NOMO-1 (cell line): ENCODE measurements at regions not wholly inside any gene's neighbourhood (a gene's known extent, or its start where the extent isn't known, plus 50 kb on each side); places are given as distances from the start of the nearest gene placed in this dataset.

ENCODE experiments used
- DNase-seq, 2 experiments: peaks; one replicate each; lab custom pipeline; 2025; ENCODE audit not compliant: unreplicated experiment in 2 of 2; lab: John Stamatoyannopoulos, UW

DNA sequence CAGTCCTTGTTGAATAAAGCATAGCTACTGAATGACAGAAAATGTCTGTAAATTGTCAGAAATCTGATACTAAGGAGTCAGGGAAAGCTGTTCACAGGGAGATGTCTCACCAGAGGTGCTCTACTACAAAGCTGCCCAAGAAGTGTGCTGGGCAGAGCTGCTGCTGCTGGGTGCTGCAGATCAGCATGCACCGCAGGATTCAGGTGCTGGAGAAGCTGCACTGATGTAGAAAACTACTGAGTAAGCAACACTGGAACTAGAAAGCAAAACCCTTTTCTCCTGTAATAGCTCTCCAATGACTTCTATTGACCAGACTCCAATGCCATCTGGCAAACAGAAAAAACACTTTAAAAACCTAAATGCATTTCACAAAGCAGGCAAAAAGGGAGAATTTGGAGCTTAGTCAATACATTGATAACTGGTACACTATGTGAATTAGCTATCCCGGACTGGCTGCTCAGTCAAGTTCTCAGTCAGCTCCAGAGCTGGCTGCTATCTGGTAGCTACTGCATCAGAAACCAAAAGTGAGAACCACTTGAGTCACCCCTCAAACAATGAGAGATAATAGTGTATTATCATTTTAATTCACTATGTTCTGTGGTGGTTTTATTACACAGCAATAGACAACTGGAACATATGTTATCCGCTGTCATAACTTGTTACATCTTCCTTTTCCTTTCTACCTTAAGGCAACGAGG lies 493.1 kb downstream of the CPS1 start:
- no peak for DNase-seq

DNA sequence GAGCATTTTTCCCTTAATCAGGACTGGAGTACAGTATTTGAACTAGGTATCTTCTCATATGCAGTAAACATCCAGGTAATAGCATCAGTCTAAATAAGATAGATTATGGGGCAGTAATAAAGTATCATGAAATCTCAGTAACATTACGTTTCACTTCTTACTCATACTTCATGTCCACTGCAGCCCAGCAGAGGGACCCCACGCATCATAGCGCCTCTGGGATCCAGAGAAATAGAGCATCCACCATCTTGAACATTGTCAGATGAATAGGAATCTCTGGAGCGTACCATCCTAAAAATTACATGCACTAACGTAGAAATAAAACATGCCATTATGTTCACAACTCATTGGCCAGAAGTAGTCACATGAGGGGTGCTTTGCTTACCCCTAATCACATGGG lies 499.0 kb downstream of the CPS1 start:
- no peak for DNase-seq

DNA sequence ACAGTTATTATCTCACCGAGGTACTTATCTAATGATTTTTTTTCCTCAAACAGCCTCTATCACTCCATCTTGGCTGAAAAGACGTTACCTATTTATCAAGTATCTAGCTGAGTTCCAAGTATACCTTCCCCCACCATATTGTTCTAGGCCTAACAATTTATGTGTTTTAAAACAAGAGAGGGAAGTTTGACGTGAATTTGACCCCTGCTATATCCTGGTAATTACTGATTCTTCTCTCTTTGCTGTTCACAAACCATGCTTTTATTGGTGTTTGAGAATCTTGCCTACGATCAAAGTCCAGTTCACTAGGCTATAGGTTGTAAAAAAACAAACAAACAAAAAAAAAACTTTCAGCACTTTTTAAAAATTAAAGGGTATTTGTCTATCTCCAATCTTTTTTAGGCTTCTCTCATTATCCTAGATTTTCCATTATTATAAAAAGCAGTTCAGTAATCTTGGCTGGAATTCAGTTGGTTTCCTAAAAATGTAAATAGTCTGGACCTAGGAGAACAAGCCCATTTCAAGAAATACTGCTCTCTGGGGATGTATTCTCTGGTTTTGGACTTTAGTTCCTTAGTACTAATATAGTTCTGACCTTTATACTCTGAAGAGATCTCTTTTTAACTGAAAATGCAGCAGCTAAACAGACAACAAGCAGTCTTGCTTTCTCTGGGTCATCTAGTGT lies 505.4 kb downstream of the CPS1 start:
- DNase-seq = no peak

DNA sequence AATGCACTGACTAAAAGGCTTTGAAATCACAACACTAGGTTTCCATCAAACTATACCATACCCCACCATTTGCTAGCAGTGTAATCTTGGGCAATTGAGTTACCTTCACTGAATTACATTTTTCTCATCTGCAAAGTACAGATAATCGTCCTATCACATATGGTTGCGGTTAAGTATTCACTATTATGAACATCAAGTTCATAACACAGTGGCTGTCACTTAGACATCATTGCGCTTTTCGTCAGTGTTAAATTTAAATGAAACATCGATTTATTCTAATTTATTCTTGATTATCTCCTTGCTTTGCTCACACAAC lies 505.9 kb downstream of the CPS1 start:
- DNase-seq = no peak

DNA sequence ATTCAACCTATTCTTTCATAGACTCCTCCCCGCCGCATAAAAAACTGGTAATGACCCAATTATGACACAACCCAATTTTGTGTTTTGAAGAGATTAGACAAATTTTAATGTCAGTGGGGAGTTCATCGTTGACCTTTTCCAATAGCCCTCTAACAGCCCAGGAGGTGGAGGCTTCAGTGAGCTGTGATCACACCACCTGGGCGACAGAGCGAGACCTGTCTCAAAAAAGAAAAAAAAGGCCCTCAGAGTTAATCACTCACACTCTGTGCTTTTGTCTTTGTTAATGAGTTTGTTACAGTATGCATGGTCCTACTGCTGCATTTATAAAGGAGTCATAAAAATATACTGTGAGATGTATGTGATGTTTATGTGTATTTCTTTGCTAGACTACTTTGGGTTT lies 510.6 kb downstream of the CPS1 start:
- no peak for DNase-seq

DNA sequence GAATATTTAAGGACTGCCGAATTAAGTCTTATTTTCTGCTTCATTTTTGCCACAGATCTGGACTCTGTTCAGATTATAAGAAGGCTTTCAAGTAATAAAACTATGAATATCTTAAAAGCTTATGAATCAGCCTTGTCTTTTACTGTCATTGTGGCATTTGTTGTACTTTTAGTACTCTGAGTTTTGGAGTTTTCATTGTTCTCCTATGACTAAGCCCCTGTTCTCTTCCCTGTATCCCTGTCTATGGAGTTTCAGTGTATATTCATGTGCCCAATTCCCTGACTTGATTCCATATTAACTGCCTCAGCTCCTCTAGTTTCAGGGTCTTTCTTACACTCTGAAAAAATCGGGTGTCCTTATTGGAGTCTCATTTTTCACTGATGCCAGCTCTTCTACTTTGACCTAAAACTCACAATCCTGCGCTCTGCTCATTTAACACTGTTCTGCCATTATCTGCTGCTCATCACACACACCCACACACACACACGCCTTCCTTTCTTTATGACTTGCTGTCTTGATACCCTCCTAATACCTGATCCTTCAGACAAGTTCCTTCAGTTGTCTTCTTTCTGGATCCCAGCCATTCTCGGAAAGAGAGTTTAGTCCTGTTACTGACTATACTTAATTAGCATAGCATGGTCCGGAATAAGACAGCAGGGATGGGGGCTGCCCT lies 511.8 kb downstream of the CPS1 start:
- no peak for DNase-seq

DNA sequence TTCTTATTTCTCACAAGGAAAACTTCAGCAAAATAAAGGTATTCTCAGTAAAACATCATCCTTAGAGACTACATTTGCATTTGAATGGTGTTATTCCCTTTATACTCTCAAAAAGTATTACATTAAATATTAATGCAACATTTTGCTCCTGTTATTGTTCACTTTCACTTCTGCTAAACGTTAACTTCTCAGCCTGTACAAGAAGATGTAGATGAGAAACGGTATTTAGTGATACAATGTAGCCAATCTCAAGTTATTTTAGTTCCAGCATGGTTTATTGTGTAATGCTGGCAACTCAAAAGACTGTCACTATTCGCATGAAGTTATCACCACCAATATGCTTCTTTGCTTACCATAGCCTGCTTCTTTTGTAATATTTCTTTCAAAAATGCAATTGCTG lies 514.1 kb downstream of the CPS1 start:
- DNase-seq = peak in 1 of 2 experiments; percentile 18

DNA sequence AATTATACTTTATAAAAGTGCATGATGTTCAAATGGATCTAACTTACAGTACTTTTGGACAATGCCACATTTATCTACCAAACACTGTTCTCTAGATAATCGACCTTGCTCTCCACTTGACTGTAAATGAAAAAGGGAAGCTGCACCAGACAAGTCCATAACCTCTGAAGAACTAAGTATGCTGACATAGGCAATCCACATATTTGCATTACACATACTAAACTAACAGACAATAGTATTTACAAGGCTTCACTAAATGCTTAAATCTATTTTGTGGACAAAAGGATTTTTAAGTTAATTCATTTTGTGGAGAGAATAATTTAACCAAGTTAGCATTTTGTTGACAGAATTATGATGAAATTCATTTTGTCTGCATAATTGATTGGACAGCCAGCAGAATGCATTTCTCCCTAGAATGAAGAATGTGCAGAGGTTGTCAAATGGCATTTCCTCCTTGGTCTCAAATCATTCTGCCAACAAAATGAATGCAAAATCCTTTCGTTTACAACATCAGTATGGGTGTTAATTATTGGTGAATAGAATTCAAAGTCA lies 520.9 kb downstream of the CPS1 start:
- DNase-seq = peak; percentile 24 to 48

DNA sequence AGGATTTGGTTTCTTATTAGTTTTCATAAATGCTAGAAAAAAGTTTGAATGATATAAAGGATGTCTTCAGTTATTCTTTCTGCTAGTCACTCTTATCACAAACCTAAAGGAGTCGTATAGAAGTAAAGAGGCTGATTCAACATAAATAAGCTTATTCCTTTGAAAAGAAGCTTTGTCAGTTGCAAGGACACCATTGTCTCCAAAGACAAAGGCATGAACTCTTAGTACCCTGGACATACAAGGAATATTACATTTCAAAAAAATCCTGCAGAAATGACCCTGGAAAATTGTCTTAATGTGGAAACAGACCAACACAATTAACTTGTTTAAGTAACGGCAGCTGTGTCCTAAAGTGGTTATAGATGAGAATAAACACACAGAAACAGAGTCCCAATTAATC lies 528.0 kb downstream of the CPS1 start:
- no peak for DNase-seq

DNA sequence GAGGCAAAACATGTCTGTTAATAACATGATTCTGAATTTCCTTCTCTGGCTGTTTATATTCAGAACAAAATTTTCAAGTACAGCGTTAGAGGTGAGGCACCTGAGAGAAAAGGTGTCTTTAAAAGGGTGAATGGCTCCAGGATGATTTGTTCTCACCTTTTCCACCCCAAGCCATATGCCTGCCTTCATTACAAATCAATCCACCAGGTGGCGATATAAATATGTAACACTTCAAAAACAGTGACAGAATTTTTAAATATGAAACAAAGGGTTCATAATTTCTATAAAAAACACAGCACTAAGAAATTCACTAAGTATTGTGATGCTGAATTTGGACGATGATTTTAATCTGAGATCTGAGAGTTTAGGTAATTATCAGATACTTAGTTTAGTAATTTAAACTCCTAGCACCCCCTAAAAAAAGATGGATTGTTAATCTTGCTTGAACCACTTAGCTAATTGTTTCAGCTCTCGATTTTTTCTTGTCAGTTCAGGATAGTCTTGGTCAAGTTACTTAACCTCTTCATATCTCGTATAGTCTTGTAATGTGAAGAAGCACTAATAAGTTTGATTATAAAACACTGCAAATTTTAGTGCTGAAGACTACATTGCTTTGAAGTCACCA lies 528.8 kb downstream of the CPS1 start:
- DNase-seq = peak in 1 of 2 experiments; percentile 40

DNA sequence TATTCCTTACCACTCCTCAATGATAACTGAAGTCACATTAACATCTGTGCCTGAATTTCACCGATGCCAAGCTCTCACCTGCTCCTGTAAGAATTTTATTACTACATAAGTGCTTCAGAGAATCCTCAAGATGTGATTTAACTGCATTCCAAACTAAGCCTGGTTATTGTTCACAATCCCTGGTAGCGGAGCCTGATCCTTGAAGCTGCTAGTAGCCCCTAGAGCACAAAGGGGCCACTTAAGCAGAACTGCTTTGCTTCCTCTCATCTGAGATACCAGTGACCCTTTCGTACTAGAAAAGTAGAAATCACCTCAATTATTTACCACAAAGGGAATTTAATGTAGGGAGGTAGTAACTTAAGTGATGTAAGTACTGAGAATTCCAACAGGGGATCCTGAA lies 529.6 kb downstream of the CPS1 start:
- no peak for DNase-seq

DNA sequence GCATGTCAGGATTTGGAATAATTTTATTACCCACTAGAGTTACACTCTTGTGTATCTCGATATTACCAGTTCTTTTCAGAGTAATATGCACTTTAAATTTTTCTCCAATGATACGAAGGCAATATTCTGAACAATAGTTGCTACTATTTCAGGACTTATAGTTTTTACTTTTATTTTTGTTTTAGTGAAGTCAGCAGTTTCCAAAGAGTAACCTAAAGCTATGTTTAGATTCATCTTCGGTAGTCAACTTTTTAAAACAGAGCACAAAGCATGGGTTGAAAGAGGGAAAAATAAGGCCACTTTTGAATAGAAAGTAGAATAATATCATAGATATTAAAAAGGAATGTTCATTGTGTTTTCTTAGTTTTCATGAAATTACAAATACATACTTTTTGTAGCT lies 532.7 kb downstream of the CPS1 start:
- DNase-seq = no peak

DNA sequence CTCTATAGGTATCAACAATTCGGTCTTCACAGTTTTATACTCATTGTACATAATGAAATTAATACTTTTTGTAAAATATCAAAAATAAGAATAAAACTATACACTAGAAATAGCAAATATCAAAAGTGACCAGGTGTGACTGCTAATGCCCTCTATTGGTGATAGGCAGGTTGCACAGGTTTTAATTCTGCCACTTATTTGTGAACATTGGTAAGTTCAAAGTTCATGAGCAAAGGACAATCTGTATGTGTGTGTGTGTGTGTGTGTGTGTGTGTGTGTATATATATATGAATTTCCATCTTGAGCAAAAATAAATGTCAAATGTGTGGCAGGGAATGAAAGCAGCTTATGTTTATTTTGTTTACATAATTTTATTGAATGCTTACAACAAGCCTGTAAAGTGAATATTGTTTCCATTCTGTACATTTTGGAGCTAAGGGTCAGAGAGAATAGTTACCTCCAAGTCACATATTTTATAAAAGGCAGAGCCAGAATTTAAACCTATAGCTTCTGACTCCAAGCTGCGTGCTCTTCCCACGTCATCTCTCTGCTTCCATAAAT lies 537.4 kb downstream of the CPS1 start:
- DNase-seq = no peak

DNA sequence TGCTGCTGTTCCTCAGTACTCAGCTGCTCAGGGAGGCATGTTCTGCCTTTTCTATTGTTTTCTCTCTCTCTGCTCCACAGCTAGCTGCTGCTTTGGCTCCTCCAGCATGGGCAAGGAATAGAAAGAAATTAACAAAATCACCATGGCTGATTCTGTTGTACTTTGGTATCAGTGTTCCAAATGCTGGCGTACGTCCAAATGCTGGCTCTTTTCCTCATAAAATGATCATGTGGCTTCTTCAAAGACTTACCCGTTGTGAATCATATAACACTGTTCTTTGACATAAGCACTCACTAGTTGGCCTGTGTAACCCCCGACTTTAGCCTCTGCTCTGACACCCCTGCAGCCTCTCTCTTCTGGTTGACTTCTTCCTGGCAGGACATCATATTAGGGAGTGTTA lies 547.6 kb downstream of the CPS1 start:
- no peak for DNase-seq

DNA sequence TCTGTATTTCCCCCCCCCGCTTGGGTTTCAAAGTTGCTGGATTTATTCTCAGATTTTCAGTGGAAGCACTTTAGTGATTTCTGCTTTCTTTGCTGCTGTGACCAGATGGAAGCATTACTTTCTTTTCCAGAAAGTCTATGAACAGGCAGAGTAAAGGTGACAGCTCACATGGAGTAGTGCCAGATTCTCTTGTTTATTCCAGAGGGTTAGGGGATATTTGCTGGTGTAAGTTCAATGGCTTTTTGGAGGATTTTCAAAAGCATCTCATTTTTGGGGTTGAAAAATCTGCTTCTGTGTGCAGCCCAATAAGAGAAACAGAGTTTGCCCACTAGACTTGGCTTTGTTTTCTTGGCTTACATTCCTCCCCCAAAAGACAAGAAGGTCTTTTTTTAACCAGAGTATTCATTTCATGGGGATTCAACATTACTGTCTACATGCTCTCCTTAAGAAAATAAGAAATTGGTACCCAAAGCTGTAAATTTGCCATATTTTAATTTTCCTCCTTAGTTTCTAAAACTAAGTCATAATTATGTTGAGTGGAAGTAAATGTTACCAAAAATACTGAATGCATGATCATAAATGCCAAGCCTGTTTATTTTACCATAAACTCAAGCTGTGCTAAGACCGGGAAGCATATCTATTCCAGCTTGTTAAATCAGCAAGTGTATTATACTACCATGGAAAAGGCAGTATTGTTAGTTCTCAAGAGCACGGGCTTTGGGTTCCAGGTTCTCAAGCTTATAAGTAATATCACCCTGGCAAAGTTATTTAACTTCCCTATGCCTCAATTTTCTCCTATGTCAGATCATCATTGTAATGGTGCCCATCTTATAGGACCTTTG lies 557.2 kb downstream of the CPS1 start:
- DNase-seq = no peak

DNA sequence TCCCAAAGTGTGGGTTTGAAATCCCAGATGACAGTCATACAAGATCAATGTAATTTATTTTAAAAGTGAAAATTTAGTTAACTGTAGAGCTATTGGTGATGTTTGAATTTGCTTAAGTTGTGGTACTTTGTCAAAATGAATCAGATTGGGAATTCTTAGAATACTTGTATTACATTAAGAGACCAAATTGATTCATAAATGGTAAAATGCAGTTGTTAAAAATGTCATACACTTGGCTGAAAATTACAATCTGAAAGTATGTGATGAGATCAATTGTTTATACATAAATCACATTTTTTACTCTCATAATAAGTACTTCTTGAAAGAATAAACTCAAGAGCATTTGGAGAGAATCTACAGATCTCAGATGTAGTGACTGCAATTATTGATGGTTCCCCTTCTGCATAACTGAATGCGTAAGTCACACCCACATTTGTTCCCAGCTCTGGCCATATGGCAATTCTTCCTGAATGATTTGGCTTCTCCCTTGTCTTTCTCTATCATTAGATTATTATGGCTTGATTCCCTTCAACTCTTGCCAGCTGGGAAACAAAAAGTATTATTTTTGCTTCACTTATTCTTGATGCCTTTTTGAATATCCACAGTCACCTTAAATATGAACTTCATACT lies 558.5 kb downstream of the CPS1 start:
- no peak for DNase-seq

DNA sequence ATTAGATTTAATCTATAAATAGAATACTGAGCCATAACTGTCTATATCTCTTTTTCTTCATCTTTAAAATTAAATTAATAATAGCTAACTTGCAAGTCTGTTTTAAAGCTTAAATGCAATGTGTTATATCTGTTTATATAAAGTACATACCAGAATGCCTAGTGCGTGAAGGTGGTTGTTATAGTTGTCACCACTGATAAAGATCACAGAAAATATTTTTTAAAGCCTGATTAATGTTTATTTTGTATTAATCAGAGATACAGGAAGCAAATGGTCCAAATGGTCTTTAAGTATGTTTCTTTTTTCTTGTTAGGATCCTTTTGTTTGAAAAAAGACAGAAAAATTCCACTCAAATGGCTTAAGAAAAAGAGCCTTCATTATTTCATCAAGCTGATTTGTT lies 560.6 kb downstream of the CPS1 start:
- no peak for DNase-seq

DNA sequence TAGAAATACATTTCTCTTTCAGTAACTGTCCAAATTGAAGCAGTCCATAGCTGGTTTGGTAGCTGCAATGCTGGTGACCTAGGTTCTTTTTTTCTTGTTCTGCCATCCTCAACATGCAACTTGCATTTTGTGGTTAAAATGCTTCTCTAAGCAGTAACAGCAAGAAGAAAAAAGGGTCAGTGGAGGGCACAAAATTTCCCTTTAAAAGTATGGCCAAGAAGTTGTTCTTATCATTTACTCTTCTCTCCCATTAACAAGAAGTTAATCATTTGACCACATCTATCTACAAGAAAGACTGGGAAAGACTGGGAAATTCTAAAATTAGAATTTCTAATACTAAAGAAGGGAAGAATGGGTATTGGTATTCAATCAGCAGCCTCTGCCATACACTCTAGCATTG lies 569.9 kb downstream of the CPS1 start:
- no peak for DNase-seq

DNA sequence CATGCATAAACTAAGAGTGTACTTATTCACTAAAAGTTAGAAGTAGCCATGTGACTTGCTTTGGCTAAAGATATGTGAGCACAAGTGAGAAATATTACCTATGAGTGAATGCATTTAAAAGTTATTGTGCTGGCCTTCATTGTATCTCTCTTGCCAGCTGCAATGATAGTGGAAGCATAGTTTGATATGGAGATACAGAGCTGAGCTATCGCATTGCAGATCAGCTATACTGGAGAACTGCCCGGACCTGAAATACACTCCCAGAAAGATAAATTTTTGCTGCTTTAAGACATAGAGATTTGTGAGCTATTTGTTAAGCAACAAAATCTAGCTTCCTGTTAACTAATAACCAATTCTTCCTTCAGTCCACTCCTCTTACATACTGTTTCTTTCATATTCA lies 571.1 kb downstream of the CPS1 start:
- DNase-seq = no peak

DNA sequence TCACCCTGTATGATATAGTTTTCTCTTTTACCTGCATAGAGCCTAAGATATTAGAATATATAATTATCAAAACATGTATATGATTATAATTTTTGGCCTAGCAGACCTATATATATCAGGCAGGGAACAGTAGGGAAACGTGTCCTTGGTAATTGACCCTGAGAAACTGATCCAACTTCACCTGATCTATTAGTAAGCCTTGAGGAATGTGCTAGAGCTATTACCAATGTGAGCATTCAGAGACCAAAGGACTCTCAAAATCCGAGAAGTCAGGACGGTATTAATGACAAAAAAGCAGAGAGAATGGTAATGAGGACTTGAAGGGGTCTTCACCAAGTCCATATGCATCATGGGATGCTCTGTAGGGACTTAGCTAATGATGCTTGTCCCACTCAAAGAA lies 571.9 kb downstream of the CPS1 start:
- DNase-seq = no peak
